ENCODE measurements at regions not wholly inside any gene's neighbourhood (a gene's known extent, or its start where the extent isn't known, plus 50 kb on each side); places are given as distances from the start of the nearest gene placed in this dataset.
A peak's percentile ranks its signal among the peaks of the same experiment; 100 is the strongest.

GRCh38 chr5:4717446-4717845 lies 422.7 kb upstream of the ADAMTS16 start:
- DNase-seq (ENCODE audit: low spot score) (no peak), ATAC-seq (ENCODE audit: low read depth) (no peak)
- H3K9me3 ChIP-seq (ENCODE audit: severe bottlenecking): no peaks in the 10 kb centered on the region
- H3K27me3 ChIP-seq (ENCODE audit: insufficient read depth, poor library complexity, severe bottlenecking): peaks cover 10% of the 10 kb centered on the region
- no peak for TF ChIP-seq CTCF (IDR thresholded peaks at IDR 0.05; ENCODE audit: poor library complexity, severe bottlenecking)
- H3K4me3 ChIP-seq (ENCODE audit: severe bottlenecking): no peak overlapping the region
- no peak overlapping the region for H3K27ac ChIP-seq (ENCODE audit: poor library complexity, severe bottlenecking)
- no peaks in the 10 kb centered on the region for H3K4me1 ChIP-seq (ENCODE audit: insufficient read depth, poor library complexity, severe bottlenecking)
- H3K36me3 ChIP-seq (ENCODE audit: low read depth): no peaks in the 10 kb centered on the region

- Histone ChIP-seq H3K27me3 (ENCODE audit: insufficient read depth, poor library complexity, severe bottlenecking) (peaks cover 17% of the 10 kb centered on the region), H3K4me1 (ENCODE audit: insufficient read depth, poor library complexity, severe bottlenecking) (no peaks in the 10 kb centered on the region), H3K9me3 (ENCODE audit: severe bottlenecking) (no peaks in the 10 kb centered on the region), H3K36me3 (ENCODE audit: low read depth) (no peaks in the 10 kb centered on the region), H3K4me3 (ENCODE audit: severe bottlenecking) (no peak overlapping the region), H3K27ac (ENCODE audit: poor library complexity, severe bottlenecking) (no peak overlapping the region)
- TF ChIP-seq CTCF (IDR thresholded peaks at IDR 0.05; ENCODE audit: poor library complexity, severe bottlenecking): no peak
- DNase-seq (ENCODE audit: low spot score): no peak
- peak; percentile 56 for ATAC-seq (ENCODE audit: low read depth)
Observed at GRCh38 chr5:4720831-4721230, 419.3 kb upstream of the ADAMTS16 start.

GRCh38 chr5:4722886-4723285 lies 417.2 kb upstream of the ADAMTS16 start:
- Histone ChIP-seq H3K4me1 (ENCODE audit: insufficient read depth, poor library complexity, severe bottlenecking) (no peaks in the 10 kb centered on the region), H3K36me3 (ENCODE audit: low read depth) (no peaks in the 10 kb centered on the region), H3K27me3 (ENCODE audit: insufficient read depth, poor library complexity, severe bottlenecking) (peaks cover 16% of the 10 kb centered on the region), H3K9me3 (ENCODE audit: severe bottlenecking) (no peaks in the 10 kb centered on the region), H3K4me3 (ENCODE audit: severe bottlenecking) (no peak overlapping the region), H3K27ac (ENCODE audit: poor library complexity, severe bottlenecking) (no peak overlapping the region)
- ATAC-seq (ENCODE audit: low read depth) (no peak), DNase-seq (ENCODE audit: low spot score) (no peak)
- no peak for TF ChIP-seq CTCF (IDR thresholded peaks at IDR 0.05; ENCODE audit: poor library complexity, severe bottlenecking)

- no peaks in the 10 kb centered on the region for H3K9me3 ChIP-seq (ENCODE audit: severe bottlenecking)
- H3K4me3 ChIP-seq (ENCODE audit: severe bottlenecking): no peak overlapping the region
- no peaks in the 10 kb centered on the region for H3K36me3 ChIP-seq (ENCODE audit: low read depth)
- H3K27me3 ChIP-seq (ENCODE audit: insufficient read depth, poor library complexity, severe bottlenecking): peaks cover 28% of the 10 kb centered on the region
- TF ChIP-seq CTCF (IDR thresholded peaks at IDR 0.05; ENCODE audit: poor library complexity, severe bottlenecking): no peak
- no peak for ATAC-seq (ENCODE audit: low read depth)
- H3K4me1 ChIP-seq (ENCODE audit: insufficient read depth, poor library complexity, severe bottlenecking): no peaks in the 10 kb centered on the region
- no peak overlapping the region for H3K27ac ChIP-seq (ENCODE audit: poor library complexity, severe bottlenecking)
- no peak for DNase-seq (ENCODE audit: low spot score)
Observed at GRCh38 chr5:4725594-4725993, 414.5 kb upstream of the ADAMTS16 start.

- no peak overlapping the region for H3K27ac ChIP-seq (ENCODE audit: poor library complexity, severe bottlenecking)
- ATAC-seq (ENCODE audit: low read depth) (no peak), DNase-seq (ENCODE audit: low spot score) (no peak)
- H3K27me3 ChIP-seq (ENCODE audit: insufficient read depth, poor library complexity, severe bottlenecking): peaks cover 51% of the 10 kb centered on the region
- H3K4me3 ChIP-seq (ENCODE audit: severe bottlenecking): no peak overlapping the region
- no peak for TF ChIP-seq CTCF (IDR thresholded peaks at IDR 0.05; ENCODE audit: poor library complexity, severe bottlenecking)
- no peaks in the 10 kb centered on the region for H3K36me3 ChIP-seq (ENCODE audit: low read depth)
- no peaks in the 10 kb centered on the region for H3K4me1 ChIP-seq (ENCODE audit: insufficient read depth, poor library complexity, severe bottlenecking)
- peaks cover 3% of the 10 kb centered on the region for H3K9me3 ChIP-seq (ENCODE audit: severe bottlenecking)
Observed at GRCh38 chr5:4730279-4730678, 409.9 kb upstream of the ADAMTS16 start.
